ENCODE measurements at regions not wholly inside any gene's neighbourhood (a gene's known extent, or its start where the extent isn't known, plus 50 kb on each side); places are given as distances from the start of the nearest gene placed in this dataset.
"Not testable (repeated sequence)": the region's sequence is repeated elsewhere in the genome, so short reads cannot be mapped to it uniquely, and the experiment has no call there.

GRCh38 chr2:199558156-199558555 lies 100.4 kb upstream of the SATB2 start:
- no peak for DNase-seq

DNA sequence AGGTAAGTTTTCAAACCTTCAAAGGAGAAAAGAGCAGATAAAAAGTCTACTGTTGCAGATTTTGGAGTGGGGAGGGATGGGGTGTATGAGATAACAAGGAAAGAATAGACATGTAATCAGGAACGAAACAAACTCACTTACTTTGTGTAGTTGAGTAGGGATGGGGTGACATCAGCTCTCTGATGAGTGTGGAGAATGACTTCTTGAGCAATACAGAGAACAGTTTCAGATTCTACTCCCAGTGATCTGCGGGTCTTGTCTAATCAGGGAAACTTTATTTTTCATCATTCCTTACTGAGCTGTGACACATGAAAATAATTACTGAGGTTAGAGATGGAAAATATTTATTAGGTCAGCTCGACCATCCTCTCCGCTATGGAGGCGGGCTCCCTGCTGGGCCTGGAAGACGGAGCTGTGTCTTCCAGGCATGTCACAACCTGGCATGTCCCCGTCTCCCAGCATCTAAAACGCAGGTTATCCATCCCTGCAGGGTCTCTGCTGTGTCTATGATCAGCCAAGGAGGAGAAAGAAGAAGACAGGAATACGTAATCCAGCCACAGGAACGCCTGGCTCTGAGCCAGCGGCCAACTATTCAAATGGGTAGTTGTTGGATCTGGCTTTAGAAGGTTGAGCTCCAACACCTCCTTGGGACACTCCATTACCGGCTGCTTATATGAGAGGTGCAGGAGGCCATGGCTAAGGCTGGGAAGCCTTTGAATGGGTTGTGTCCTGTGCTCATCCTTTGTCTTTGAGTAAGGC lies 99.0 kb upstream of the SATB2 start:
- DNase-seq, result no peak

DNA sequence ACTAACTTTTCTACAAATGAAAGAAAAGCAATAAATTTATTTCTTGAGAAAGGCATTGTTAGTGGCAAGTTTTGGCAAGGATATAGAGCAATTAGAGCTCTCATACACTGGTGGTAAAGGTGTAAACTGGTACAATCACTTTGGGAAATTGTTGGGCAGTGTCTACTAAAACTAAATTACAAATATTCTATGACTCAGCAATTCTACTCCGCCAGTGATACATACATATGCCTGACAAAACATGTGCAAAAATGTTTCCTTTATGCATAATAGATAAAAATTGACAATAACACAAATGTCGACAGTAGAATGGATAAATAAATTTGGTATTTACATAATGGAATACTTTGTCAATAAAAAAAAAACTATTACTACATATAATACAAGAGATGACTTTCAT lies 96.3 kb upstream of the SATB2 start:
- no peak for DNase-seq

DNA sequence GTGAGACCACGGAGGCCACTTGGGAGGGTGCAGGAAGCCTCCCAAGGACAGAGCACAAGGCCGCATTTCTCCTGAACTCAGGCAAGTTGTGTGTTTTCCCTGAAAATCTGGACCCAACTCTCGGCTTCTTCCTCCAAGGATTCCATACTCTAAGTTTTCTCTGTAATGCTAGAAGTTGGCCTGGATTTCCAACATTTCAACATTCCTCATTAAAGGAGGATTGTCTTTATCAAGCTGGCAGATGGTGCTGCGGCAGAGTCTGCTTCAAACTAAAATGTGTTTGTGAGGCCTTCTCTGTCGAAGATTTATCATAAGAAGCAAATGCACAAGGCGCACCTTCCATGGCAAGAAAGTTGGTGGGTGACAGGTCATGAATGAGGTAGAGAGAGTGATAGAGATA lies 94.4 kb upstream of the SATB2 start:
- DNase-seq, result no peak

- no peak for DNase-seq
These were observed 86.0 kb upstream of the SATB2 start for GRCh38 chr2:199543606-199544172.

GRCh38 chr2:199535445-199536177 lies 77.9 kb upstream of the SATB2 start:
- DNase-seq, result no peak

DNA sequence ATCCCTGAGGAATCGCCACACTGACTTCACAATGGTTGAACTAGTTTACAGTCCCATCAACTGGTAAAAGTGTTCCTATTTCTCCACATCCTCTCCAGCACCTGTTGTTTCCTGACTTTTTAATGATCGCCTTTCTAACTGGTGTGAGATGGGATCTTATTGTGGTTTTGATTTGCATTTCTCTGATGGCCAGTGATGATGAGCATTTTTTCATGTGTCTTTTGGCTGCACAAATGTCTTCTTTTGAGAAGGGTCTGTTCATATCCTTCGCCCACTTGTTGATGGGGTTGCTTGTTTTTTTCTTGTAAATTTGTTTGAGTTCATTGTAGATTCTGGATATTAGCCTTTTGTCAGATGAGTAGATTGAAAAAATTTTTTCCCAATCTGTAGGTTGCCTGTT lies 76.1 kb upstream of the SATB2 start:
- not testable (repeated sequence) for DNase-seq

DNA sequence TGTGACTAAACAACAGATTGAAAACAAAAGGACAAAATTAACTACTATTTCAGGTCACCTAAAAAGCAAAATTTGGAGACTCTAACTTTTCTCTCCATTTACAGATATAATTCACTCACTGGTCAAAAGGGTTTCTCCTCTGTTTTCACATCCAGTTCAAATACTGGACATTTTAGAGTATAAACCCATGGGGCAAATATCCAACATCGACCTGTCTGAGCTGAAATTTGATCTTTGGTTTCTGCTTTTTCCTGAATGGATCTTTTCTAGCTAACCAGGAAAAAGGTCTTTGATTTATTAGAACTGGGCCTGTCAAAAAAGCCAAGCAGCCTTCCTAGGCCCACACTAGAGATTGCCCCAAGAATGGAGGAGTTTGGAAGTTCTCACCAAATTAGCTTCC lies 69.3 kb upstream of the SATB2 start:
- DNase-seq, result no peak

GRCh38 chr2:199524689-199525574 lies 67.2 kb upstream of the SATB2 start:
- DNase-seq, result no peak

DNA sequence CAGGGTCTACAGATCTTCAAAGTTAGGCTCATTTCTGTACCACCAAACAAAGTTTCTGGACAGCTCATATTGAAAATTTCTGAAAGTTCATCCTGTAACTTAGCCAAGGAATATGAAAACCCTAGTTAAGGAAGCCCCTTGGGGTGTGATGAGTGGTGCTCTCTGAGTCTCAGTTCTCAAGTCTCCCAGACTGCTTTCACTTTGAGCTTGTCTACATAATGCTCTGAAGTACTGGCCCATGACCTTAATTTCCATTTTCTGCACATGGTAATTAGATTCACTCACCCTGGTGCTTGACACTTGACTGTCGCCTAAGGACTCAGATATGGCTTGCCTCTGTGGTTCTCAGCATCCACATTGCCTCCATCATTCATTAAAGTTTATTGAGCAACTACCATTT lies 51.7 kb upstream of the SATB2 start:
- no peak for DNase-seq

All from hindlimb muscle (tissue), 1 donor.